ENCODE measurements at regions not wholly inside any gene's neighbourhood (a gene's known extent, or its start where the extent isn't known, plus 50 kb on each side); places are given as distances from the start of the nearest gene placed in this dataset.

DNA sequence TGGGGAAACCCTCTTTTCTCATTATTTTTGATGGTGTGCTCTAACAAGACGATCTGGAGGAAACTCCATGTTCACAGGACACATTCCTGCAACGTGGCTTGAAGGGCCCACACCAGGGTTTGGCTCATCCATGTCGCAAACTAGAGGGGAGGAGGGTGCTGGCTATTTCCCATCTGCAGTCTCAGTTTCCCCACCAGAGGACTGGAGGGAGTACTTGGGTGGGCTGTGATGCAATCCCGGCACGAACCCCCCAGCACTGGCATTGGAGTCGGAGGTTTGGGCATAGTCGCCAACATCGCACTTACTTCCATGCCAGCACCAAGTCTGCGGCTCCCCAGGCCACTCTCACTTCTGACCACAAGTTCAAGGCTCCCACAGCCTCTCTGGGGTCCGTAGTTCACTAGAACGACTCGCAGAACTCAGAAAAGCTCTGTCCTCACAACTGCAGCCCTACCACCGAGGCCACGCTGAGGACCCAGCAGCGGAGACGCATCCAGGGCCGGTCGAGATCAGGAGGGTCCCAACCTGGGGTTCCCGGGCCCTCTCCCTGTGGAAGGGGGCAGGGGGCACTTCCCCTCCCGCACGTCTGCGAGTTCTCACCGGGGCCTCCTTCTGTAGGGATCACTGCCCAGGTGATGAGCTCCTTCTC, 165.6 kb upstream of the SOX1 start:
- ChIA-PET POLR2A (no interaction called here), CTCF (no interaction called here)
- no peak for DNase-seq
- intact Hi-C loops (cut with micrococcal nuclease): no loop called here
- Mint-ChIP-seq H3K36me3 (ENCODE audit: low read depth) (no peaks in the 10 kb centered on the region), H3K27ac (no peak overlapping the region), H3K9me3 (no peaks in the 10 kb centered on the region), H3K4me1 (ENCODE audit: low read depth) (no peaks in the 10 kb centered on the region), H3K4me3 (no peak overlapping the region), H3K27me3 (peaks cover 3% of the 10 kb centered on the region)
- no peak for TF ChIP-seq CTCF (IDR thresholded peaks at IDR 0.05)
- no peak for ATAC-seq

GRCh38 chr13:111902726-111903125, 164.2 kb upstream of the SOX1 start:
- POLR2A ChIA-PET: no interaction called here
- Mint-ChIP-seq H3K9me3 (no peaks in the 10 kb centered on the region), H3K4me3 (no peak overlapping the region), H3K4me1 (ENCODE audit: low read depth) (no peaks in the 10 kb centered on the region), H3K36me3 (ENCODE audit: low read depth) (no peaks in the 10 kb centered on the region), H3K27ac (no peak overlapping the region), H3K27me3 (peaks cover 1% of the 10 kb centered on the region)
- ATAC-seq: no peak
- no peak for TF ChIP-seq CTCF (IDR thresholded peaks at IDR 0.05)
- CTCF ChIA-PET: no interaction called here
- DNase-seq: no peak
- intact Hi-C loops (cut with micrococcal nuclease): no loop called here

DNA sequence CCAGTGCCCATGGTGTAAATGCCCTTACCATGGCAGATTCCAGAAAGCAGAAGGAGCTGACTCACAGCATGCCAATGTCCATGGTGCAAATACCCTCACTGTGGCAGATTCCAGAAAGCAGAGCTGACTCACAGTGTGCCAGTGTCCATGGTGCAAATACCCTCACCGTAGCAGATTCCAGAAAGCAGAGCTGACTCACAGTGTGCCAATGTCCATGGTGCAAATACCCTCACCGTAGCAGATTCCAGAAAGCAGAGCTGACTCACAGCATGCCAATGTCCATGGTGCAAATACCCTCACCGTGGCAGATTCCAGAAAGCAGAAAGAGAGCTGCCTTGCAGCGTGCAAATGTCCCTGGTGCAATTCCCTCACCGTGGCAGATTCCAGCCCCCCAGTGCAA, 163.8 kb upstream of the SOX1 start:
- H3K4me3 Mint-ChIP-seq: no peak overlapping the region
- no peaks in the 10 kb centered on the region for H3K4me1 Mint-ChIP-seq (ENCODE audit: low read depth)
- intact Hi-C loops (cut with micrococcal nuclease): no loop called here
- CTCF ChIA-PET: no interaction called here
- POLR2A ChIA-PET: no interaction called here
- no peaks in the 10 kb centered on the region for H3K9me3 Mint-ChIP-seq
- no peaks in the 10 kb centered on the region for H3K27me3 Mint-ChIP-seq
- H3K36me3 Mint-ChIP-seq (ENCODE audit: low read depth): no peaks in the 10 kb centered on the region
- no peak for DNase-seq
- ATAC-seq: no peak
- H3K27ac Mint-ChIP-seq: no peak overlapping the region
- no peak for TF ChIP-seq CTCF (IDR thresholded peaks at IDR 0.05)

GRCh38 chr13:111904166-111904565, 162.8 kb upstream of the SOX1 start:
- no peak for TF ChIP-seq CTCF (IDR thresholded peaks at IDR 0.05)
- H3K4me1 Mint-ChIP-seq (ENCODE audit: low read depth): no peaks in the 10 kb centered on the region
- intact Hi-C loops (cut with micrococcal nuclease): no loop called here
- ATAC-seq: no peak
- POLR2A ChIA-PET: no interaction called here
- H3K36me3 Mint-ChIP-seq (ENCODE audit: low read depth): no peaks in the 10 kb centered on the region
- no peak overlapping the region for H3K27ac Mint-ChIP-seq
- H3K4me3 Mint-ChIP-seq: no peak overlapping the region
- DNase-seq: no peak
- no peaks in the 10 kb centered on the region for H3K27me3 Mint-ChIP-seq
- no peaks in the 10 kb centered on the region for H3K9me3 Mint-ChIP-seq
- CTCF ChIA-PET: no interaction called here

DNA sequence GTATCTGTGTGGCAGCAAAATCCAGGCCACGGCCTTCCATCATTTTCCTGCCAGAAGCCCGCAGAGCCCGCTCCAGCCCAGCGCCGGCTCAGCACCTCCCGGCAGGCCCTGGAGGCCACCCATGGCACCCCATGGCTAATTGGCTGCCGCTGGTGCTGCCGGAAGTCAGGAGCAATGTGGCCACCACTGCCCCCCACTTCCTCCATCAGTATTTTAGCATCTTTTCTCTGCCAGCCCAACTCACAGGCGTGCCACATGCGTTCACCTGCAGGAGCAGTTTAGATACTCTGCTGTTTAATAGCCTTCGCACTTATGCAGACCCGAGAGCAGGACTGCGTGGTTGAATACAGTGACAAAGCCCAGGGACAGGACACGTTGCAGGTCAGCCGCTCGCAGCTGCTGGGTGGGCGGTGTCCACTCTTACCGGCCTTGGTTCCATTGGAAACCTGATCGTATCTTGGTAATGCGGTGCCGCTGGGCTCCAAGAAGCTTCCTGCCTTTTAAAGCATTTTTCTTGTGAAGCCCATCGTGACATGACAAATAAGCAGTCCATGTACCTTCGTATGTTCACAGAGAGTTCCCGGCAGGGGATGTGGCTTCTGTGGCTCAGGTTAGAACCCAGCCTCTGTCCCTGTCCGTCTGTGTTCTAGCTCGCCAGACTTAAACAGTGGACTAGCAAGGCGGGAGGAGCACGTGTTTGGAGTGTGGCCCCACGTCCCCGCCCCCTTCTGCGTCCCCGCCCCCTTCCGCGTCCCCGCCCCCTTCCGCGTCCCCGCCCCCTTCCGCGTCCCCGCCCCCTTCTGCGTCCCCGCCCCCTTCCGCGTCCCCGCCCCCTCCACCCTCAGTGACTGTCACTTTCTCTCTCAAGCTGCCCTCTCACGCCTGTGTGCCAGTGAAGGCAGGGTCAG, 162.0 kb upstream of the SOX1 start:
- intact Hi-C loops (cut with micrococcal nuclease): no loop called here
- H3K4me1 Mint-ChIP-seq (ENCODE audit: low read depth): no peaks in the 10 kb centered on the region
- H3K4me3 Mint-ChIP-seq: no peak overlapping the region
- ChIA-PET CTCF (no interaction called here), POLR2A (no interaction called here)
- ATAC-seq (no peak), DNase-seq (no peak)
- no peak for TF ChIP-seq CTCF (IDR thresholded peaks at IDR 0.05)
- no peaks in the 10 kb centered on the region for H3K27me3 Mint-ChIP-seq
- H3K36me3 Mint-ChIP-seq (ENCODE audit: low read depth): no peaks in the 10 kb centered on the region
- H3K27ac Mint-ChIP-seq: no peak overlapping the region
- no peaks in the 10 kb centered on the region for H3K9me3 Mint-ChIP-seq
